Stimulated activated CD8-positive, alpha-beta memory T cell treated with anti-CD3 and anti-CD28 coated beads, Interleukin-4, amount 100 ng/mL, for 48 hours (primary cell): ENCODE measurements at regions not wholly inside any gene's neighbourhood (a gene's known extent, or its start where the extent isn't known, plus 50 kb on each side); places are given as distances from the start of the nearest gene placed in this dataset.

Experiments
- DNase-seq: peaks from one replicate; pipeline ENCODE4 v3.0.0-alpha.2; 2020

- DNase-seq, result no peak
Observed at GRCh38 chr10:130859427-130859826, 452.1 kb downstream of the TCERG1L start.

- DNase-seq, result no peak
Observed at GRCh38 chr10:130862122-130862521, 449.4 kb downstream of the TCERG1L start.

GRCh38 chr10:130862626-130863025 lies 448.9 kb downstream of the TCERG1L start:
- DNase-seq, result no peak

DNA sequence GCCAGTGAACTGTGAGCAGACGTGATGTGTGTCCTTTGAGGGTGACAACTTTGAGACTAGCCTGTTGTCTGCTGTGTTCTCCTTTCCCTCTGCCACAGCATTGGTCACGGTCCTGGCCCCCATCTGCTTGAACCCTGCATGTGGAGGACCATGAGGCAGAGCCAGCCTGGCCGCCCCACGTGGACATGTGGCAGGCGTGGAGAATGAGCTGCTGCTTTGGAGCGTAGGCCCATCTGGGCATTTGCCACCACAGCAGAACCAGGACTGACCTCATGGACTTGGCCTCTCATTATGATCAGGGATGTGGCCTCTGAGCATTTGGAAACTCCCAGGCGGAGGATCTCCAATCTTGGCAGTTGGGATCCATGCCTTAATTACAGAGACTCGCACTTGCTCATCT lies 448.5 kb downstream of the TCERG1L start:
- DNase-seq, result no peak

- DNase-seq, result no peak
Observed at GRCh38 chr10:130864961-130865818, 446.3 kb downstream of the TCERG1L start.

DNA sequence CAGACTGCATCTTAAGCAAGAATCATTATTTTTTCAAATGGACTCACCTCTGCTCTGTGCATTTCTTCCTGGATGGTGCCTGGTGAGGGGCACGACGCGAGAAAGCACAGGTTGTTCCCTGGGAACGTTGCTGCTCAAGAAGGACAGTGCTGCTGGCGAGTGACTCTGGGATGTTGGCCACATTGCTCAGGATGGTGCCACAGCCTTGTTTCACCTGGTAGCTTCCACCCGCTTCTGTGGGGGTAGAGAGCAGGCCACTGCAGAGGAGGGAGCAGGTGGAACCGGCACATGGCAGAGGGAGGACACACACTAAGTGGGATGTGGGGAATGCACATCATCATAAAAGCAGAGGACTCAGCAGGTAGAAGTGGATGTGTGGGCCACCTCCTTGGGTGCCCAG lies 444.7 kb downstream of the TCERG1L start:
- no peak for DNase-seq

DNA sequence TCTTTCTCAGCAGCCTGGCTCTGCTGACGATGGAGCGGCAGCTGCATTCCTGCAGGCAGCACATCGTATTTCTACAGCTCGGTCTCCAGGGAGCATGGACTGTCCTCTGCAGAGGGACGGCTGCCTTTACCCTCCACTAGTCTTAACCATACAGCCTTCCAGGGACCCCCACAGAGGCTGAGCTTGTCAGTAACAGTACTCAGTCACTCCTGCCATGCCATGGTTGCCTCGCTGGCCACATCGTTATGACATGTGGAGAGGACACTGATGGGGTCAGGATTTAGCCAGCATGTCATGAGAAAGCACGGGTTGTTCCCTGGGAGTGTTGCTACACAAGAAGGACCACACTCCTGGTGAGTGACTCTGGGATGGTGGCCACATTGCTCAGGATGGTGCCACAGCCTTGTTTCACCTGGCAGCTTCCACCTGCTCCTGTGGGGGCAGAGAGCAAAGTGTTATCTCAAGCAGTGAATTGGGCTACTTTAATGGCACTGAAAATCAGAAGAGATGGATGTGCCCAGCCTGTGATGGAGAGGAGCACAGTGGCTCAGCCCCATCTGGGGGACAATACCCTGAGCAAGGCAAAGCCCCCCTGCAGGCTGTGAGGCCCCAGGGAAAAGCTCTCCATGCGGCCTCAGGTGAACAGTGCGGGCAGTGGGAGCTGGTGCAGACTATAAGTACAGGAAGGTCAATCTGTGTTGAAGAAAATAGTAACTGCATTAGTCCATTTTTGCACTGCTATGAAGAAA lies 443.9 kb downstream of the TCERG1L start:
- no peak for DNase-seq

DNA sequence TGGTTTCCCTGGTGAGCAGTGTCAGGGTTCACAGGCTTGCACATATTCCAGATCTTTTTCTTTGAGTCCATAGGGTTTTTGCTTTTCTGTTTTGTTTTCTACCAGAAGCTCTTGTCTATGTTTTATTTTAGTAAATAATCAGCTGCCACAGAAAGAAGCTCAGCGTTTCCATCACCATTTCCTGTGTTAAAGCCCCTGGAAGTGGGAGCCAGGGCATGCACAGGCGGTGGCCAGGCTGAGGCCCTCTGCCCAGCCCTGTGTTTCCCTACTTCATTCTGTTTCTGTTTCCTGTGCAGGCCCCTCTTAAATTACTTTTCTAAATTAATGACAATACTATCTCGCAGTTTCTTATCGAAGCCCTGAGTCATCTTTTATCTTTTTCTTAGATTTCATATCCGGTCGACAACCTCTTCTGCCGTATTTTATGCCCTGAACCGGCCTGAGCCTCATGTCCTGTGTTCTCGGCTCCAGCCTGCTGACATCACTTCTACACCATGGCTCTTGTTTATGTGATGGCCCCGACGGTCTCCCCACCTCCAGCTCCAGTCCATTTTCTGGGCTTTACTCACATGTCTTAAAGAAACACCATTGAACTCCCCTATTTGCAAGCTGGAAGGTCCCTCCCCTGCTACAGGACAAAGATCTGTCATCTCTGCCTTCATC lies 442.2 kb downstream of the TCERG1L start:
- DNase-seq, result no peak

DNA sequence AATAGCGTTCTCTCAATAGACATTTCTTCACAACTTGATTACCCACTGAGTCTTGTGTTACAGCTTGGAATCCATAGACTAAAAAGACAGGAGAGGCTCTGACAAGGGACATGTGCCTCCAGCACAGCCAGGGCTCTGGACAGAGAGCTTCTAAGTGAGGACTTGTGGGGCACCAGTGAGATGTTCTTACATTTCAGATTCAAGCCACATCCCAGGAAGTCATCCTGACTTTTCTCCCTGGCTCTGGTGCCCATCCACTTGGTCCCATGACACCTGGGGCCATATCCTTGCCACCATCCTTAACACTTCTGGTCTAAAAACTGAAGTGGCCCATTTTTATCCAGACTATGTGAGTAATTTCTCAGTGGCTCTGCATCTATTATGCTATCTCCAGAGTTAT lies 440.1 kb downstream of the TCERG1L start:
- DNase-seq, result no peak

DNA sequence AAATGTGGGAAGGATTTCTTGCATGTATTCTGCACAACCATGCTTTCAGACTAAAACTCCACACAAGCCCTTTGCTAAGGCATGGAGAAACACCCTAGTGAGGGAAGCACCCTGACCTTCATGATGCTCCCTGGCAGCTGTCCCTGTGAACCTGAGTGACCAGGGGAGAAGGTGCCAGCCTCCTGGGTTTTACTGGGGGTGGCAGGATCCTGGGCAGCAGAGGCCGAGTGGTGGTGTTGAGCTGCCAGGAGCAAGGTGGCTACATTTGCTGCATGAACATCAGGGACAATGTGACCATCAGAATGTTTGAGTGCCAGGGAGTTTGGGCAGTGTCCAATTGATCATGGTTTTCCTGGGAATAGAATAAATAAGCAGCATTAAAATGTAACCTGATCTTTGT lies 437.9 kb downstream of the TCERG1L start:
- no peak for DNase-seq

DNA sequence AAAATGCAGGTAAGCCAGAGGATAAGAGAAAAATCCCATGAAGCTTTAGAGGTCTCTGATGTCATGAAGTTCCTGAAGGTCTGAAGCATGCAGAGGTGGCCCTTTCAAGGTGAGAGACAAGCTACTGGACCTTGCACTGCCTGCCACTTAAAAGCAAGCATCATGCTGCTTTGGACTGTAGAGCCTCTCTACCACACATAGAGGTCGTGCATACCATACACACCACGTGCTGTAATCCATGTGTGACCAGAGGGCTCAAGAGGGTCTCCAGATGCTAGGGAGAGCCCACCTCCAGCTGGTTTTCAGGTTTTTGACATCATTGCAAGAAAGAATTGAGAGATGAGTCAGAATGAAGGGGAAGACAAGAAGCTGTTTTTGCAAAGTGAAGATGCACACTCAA lies 436.4 kb downstream of the TCERG1L start:
- DNase-seq, result no peak

- DNase-seq, result no peak
Observed at GRCh38 chr10:130875897-130876472, 435.5 kb downstream of the TCERG1L start.

- DNase-seq, result no peak
Observed at GRCh38 chr10:130877126-130877525, 434.4 kb downstream of the TCERG1L start.

GRCh38 chr10:130878131-130878530 lies 433.4 kb downstream of the TCERG1L start:
- no peak for DNase-seq

DNA sequence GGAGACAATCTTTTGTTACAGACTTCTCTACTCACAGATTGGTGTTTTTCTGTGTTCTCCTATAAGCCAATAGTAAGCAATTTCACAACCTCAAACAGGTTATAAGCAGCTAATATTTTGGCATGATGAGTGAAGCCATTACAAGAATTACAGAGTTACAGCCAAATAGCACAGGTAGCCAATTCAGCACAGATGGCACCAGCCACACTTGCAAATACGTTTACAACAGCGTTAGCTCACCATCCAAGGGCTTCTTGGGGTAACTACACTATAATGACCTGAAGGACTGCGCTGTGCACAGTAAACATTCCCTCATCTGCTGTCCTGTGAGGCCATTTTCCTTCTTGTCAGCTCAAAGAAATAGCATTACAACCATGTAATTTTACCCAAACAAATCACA lies 428.6 kb downstream of the TCERG1L start:
- no peak for DNase-seq

GRCh38 chr10:130884456-130884855 lies 427.1 kb downstream of the TCERG1L start:
- no peak for DNase-seq

DNA sequence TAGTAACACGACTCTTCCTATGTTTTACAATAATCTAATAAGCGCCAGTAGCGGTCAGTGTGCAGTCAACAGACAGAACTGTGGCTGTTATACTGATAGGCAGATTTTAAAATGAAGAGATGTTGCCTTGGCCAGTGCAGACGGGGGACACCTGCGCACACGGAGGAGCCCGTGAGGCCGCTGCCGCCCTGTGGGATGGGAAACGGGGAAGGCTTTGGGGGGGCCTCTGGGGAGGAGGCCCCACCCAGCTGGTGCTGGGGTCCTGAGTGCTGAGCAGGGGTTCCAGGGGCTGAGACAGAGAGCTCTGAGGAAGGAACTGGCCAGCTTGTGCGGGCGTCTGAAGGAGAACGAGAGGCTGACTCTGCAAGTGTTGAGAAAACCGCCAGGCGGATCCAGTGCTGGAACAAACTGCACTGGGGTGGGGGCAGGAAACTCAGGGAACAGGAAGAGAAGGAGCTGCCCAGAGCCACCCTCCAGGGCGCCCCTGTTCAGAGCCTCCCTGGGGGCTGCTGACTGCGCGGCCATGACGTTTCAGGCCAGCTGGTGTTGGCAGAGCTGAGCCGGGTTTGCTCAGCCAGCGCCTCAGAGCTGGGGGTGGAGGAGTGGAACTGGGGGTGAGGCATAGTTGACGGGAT lies 426.4 kb downstream of the TCERG1L start:
- no peak for DNase-seq

GRCh38 chr10:130887170-130887569 lies 424.4 kb downstream of the TCERG1L start:
- no peak for DNase-seq

DNA sequence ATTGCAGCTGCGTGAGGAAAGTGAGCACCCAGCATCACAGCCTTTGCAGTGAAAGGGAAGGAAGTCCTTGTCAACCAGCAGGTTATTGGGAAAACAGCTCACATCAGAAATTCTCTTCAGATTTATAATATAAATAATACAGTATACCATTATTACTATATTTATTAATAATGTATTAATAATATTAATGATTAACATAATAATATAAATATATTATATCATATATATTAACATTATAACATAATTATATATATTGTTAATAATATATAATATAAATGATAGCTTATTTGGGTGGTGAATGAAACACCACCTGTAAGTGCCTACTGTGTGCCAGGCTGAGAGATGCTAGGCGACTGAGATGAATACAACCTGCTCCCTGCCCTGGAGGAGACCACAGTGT lies 423.0 kb downstream of the TCERG1L start:
- DNase-seq, result no peak

DNA sequence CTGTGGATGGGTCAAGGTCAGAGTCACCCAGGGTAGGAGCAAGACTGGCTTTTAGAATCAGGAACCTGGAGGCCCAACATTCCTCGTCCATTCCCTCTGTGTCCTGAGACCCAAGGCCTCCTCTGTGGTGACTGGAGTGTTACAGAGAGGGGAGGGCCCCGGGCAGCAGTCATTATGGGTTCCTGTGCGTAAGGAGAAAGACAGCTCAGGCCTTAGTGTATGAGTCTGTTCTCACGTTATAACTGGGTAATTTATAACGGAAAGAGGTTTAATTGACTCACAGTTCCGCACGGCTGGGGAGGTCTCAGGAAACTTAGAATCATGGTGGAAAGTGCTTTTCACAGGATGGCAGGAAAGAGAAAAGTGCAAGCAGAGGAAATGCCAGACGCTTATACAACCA lies 422.3 kb downstream of the TCERG1L start:
- no peak for DNase-seq

GRCh38 chr10:130889780-130890179 lies 421.7 kb downstream of the TCERG1L start:
- DNase-seq, result no peak

DNA sequence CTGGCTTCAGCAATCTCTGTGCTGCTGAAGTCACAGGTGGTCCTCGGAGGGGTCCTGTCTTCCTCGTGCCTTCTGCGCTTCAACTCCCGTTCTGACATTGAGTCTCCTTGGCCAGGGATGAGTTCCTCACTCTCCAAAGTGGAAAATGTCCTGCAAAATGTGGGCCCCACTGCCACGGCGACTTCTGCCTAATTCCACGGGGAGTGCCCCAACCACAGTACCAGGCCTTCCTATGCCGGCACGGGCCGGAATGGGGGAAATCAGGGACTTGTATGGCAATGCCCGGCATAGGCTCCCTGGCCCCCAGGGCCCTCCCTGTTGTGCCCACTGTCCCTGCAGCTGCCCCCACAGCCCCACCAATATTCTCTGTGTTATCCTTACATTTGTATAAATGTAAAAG lies 420.5 kb downstream of the TCERG1L start:
- DNase-seq, result no peak

- no peak for DNase-seq
Observed at GRCh38 chr10:130894471-130894870, 417.1 kb downstream of the TCERG1L start.
